HCT116 (cell line): ENCODE measurements at regions not wholly inside any gene's neighbourhood (a gene's known extent, or its start where the extent isn't known, plus 50 kb on each side); places are given as distances from the start of the nearest gene placed in this dataset.

Experiments used
- ATAC-seq: fragments of 200-7000 bp; cut with Tn5 transposase; 2 replicates; pipeline ENCODE4 v1.9.1; 2020; ENCODE audit warnings: mild to moderate bottlenecking, moderate library complexity
- BruUV-seq: library from RNA; stranded (reverse); fragments of 400-500 nt; replicated peaks from 2 replicates; lab custom pipeline; 2021; lab: Mats Ljungman, UMichigan
- CTCF ChIA-PET: fragments of 300-600 bp; sonication (Branson Sonifier 250); formaldehyde crosslinking; loops from one replicate; lab custom pipeline; 2021; ENCODE audit warnings: antibody characterized with exemption; lab: Charles Lee
- POLR2A ChIA-PET: fragments of 300-600, 350-600 bp; sonication (Branson Sonifier 250); formaldehyde crosslinking; loops from one replicate; lab custom pipeline; 2021; ENCODE audit warnings: antibody characterized with exemption; lab: Charles Lee
- RAD21 ChIA-PET, 2 experiments: fragments of 300-600 bp; sonication (Branson Sonifier 250); formaldehyde crosslinking; loops; one replicate each; lab custom pipeline; 2023; ENCODE audit warnings: low total read pairs in 2 of 2; ENCODE audit not compliant: uncharacterized antibody in 2 of 2, unreplicated experiment in 2 of 2, low non-redundant PET in 1 of 2; lab: Charles Lee
- DNase-seq: peaks from one replicate; pipeline ENCODE4 v3.0.0-alpha.2; 2010; ENCODE audit warnings: low read depth, low spot score
- H2AFZ ChIP-seq: fragments of 200-600 bp; shearing (Covaris generic), sonication (generic); 2 replicates; pipeline ENCODE4 v1.6.1; 2017; ENCODE audit warnings: low read depth, mixed run types, mixed read lengths, antibody characterized with exemption, low read length; ENCODE audit not compliant: poor library complexity, severe bottlenecking
- H3K27ac ChIP-seq: 2 replicates; pipeline ENCODE4 v1.5.1; 2012; ENCODE audit warnings: low read depth, low read length
- H3K27me3 ChIP-seq: fragments of 200-600 bp; sonication (generic); 2 replicates; pipeline ENCODE4 v1.6.1; 2016; ENCODE audit warnings: mixed run types, low read length, mixed read lengths; ENCODE audit not compliant: insufficient read depth
- H3K36me3 ChIP-seq, 2 experiments: fragments of 200-500 bp in 1 of 2; fragments of 200-600 bp in 1 of 2; sonication (Bioruptor generic) in 1 of 2; sonication (generic) in 1 of 2; 2 replicates each; pipeline versions ENCODE4 v1.5.1 to v1.6.1; 2014 to 2016; ENCODE audit warnings: low read length in 2 of 2, inconsistent platforms in 1 of 2, mixed read lengths in 1 of 2, mixed run types in 1 of 2; ENCODE audit not compliant: insufficient read depth in 2 of 2, control insufficient read depth in 1 of 2
- H3K4me1 ChIP-seq, 2 experiments: fragments of 200-600 bp in 1 of 2; sonication (generic) in 1 of 2; 2 replicates each; pipeline versions ENCODE4 v1.5.1 to v1.6.1; 2012 to 2017; ENCODE audit warnings: low read length in 2 of 2, inconsistent platforms in 1 of 2, mild to moderate bottlenecking in 1 of 2, mixed read lengths in 1 of 2, mixed run types in 1 of 2, moderate library complexity in 1 of 2; ENCODE audit not compliant: insufficient read depth in 2 of 2, control insufficient read depth in 1 of 2
- H3K4me2 ChIP-seq: fragments of 200-600 bp; sonication (generic); 2 replicates; pipeline ENCODE4 v1.6.1; 2017; ENCODE audit warnings: mixed run types, low read length, mixed read lengths
- H3K4me3 ChIP-seq, 2 experiments: fragments of 200-600 bp in 1 of 2; sonication (generic) in 1 of 2; replicated peaks in 1 of 2; 2 replicates each; pipeline ENCODE4 v1.5.1; 2011 to 2016; ENCODE audit warnings: low read length in 2 of 2, control low read depth in 1 of 2, low read depth in 1 of 2, mild to moderate bottlenecking in 1 of 2, mixed read lengths in 1 of 2, mixed run types in 1 of 2
- H3K79me2 ChIP-seq: fragments of 200-600 bp; sonication (generic); 2 replicates; pipeline ENCODE4 v1.6.1; 2017; ENCODE audit warnings: mild to moderate bottlenecking, mixed run types, low read length, moderate library complexity, mixed read lengths; ENCODE audit not compliant: insufficient read depth
- H3K9ac ChIP-seq: fragments of 200-600 bp; sonication (generic); 2 replicates; pipeline ENCODE4 v1.6.1; 2016; ENCODE audit warnings: low read length, mixed read lengths
- H3K9me2 ChIP-seq: fragments of 200-600 bp; sonication (generic), shearing (Covaris generic); 2 replicates; pipeline ENCODE4 v1.6.1; 2017; ENCODE audit warnings: mixed run types, mild to moderate bottlenecking, moderate library complexity; ENCODE audit not compliant: insufficient read depth
- H3K9me3 ChIP-seq, 2 experiments: fragments of 200-500 bp in 1 of 2; fragments of 200-600 bp in 1 of 2; sonication (Bioruptor generic) in 1 of 2; sonication (generic) in 1 of 2; 2 replicates each; pipeline ENCODE4 v1.6.1; 2014 to 2017; ENCODE audit warnings: low read length in 2 of 2, mixed read lengths in 2 of 2, inconsistent platforms in 1 of 2, low read depth in 1 of 2, mild to moderate bottlenecking in 1 of 2, mixed run types in 1 of 2, moderate library complexity in 1 of 2; ENCODE audit not compliant: control insufficient read depth in 1 of 2, insufficient read depth in 1 of 2
- H4K20me1 ChIP-seq: fragments of 200-600 bp; sonication (generic), shearing (Covaris generic); 2 replicates; pipeline ENCODE4 v1.6.1; 2017; ENCODE audit warnings: mixed run types, mild to moderate bottlenecking, moderate library complexity; ENCODE audit not compliant: insufficient read depth
- CBX3 ChIP-seq: IDR thresholded peaks from 2 replicates; pipeline ENCODE4 v1.6.1; 2012; ENCODE audit warnings: low read depth
- CEBPB ChIP-seq: IDR thresholded peaks from 2 replicates; pipeline ENCODE4 v1.6.1; 2012; ENCODE audit warnings: low read depth
- EGR1 ChIP-seq: IDR thresholded peaks from 2 replicates; pipeline ENCODE4 v1.6.1; 2012; ENCODE audit warnings: low read depth
- EZH2phosphoT487 ChIP-seq: fragments of 200-600 bp; IDR thresholded peaks from 2 replicates; pipeline ENCODE4 v1.6.1; 2018; ENCODE audit warnings: antibody characterized with exemption, borderline replicate concordance
- JUND ChIP-seq: IDR thresholded peaks from 2 replicates; pipeline ENCODE4 v1.6.1; 2012
- RAD21 ChIP-seq: IDR thresholded peaks from 2 replicates; pipeline ENCODE4 v1.6.1; 2012; ENCODE audit warnings: low read depth, mild to moderate bottlenecking
- SIN3A ChIP-seq: IDR thresholded peaks from 2 replicates; pipeline ENCODE4 v1.6.1; 2012; ENCODE audit warnings: low read depth
- SP1 ChIP-seq: IDR thresholded peaks from 2 replicates; pipeline ENCODE4 v1.6.1; 2012; ENCODE audit warnings: low read depth
- SRF ChIP-seq: IDR thresholded peaks from 2 replicates; pipeline ENCODE4 v1.6.1; 2012; ENCODE audit warnings: low read depth
- TCF7L2 ChIP-seq: IDR thresholded peaks from 2 replicates; pipeline ENCODE4 v1.7.0; 2011; ENCODE audit warnings: borderline replicate concordance, inconsistent platforms; ENCODE audit not compliant: insufficient read depth, insufficient read length; ENCODE audit errors: extremely low read depth
- YY1 ChIP-seq: IDR thresholded peaks from 2 replicates; pipeline ENCODE4 v1.6.1; 2011; ENCODE audit warnings: low read length, low read depth, moderate library complexity, mild to moderate bottlenecking; ENCODE audit not compliant: insufficient replicate concordance; ENCODE audit errors: extremely low read depth
- intact Hi-C: fragments of 100-400 bp; cut with micrococcal nuclease; formaldehyde crosslinking; loops from 2 replicates; pipeline ENCODE4 v1.10.0; 2022
- TF ChIP-seq, protein P1 (sequence below): IDR thresholded peaks from 2 replicates; pipeline ENCODE4 v1.6.1; 2012
- TF ChIP-seq, protein P2 (sequence below): IDR thresholded peaks from 2 replicates; pipeline ENCODE4 v1.6.1; 2012
- TF ChIP-seq, protein P3 (sequence below): IDR thresholded peaks from 2 replicates; pipeline ENCODE4 v1.6.1; 2012; ENCODE audit warnings: low read depth
- TF ChIP-seq, protein P4 (sequence below): IDR thresholded peaks from 2 replicates; pipeline ENCODE4 v1.6.1; 2011; ENCODE audit warnings: mild to moderate bottlenecking, low read length, moderate library complexity; ENCODE audit not compliant: insufficient replicate concordance; ENCODE audit errors: extremely low read depth

DNA sequence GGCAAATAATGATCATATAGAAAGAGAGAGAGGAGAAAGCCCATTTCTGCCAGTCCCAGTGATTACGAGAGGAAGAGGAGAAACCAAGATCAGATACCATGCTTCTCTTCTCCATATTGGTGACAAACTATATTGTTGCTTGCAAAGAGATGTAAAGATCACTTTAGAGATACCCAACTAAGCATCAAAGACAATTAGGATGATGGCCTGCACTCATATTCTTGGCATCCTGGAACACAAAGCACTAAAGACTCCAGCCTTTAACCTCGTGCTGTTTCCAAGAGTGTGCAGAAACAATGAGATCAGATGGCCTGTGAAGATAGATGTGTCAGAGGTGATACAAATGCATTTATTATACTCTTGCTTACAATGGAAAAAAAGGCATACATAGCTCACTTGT, 170.7 kb upstream of the TP63 start:
- POLR2A ChIA-PET = no interaction called here
- intact Hi-C loops = no loop called here
- Histone ChIP-seq H3K9me3 (no peaks in the 10 kb centered on the region), H3K4me1 (no peaks in the 10 kb centered on the region), H4K20me1 (no peaks in the 10 kb centered on the region), H3K27me3 (no peaks in the 10 kb centered on the region), H3K9ac (no peak overlapping the region), H3K79me2 (no peaks in the 10 kb centered on the region), H3K9me2 (no peaks in the 10 kb centered on the region), H3K36me3 (no peaks in the 10 kb centered on the region), H2AFZ (no peak overlapping the region), H3K4me2 (no peak overlapping the region), H3K4me3 (no peak overlapping the region), H3K27ac (no peak overlapping the region)
- TF ChIP-seq, protein P1, sequence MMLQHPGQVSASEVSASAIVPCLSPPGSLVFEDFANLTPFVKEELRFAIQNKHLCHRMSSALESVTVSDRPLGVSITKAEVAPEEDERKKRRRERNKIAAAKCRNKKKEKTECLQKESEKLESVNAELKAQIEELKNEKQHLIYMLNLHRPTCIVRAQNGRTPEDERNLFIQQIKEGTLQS = no peak
- TF ChIP-seq TCF7L2 = no peak
- no peak for TF ChIP-seq SRF
- no peak for TF ChIP-seq CEBPB
- TF ChIP-seq, protein P2, sequence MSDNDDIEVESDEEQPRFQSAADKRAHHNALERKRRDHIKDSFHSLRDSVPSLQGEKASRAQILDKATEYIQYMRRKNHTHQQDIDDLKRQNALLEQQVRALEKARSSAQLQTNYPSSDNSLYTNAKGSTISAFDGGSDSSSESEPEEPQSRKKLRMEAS = no peak
- TF ChIP-seq YY1 = no peak
- TF ChIP-seq SP1 = no peak
- TF ChIP-seq EZH2phosphoT487 = no peak
- TF ChIP-seq EGR1 = no peak
- RAD21 ChIA-PET = no interaction called here
- no peak for DNase-seq
- CTCF ChIA-PET = no interaction called here
- BruUV-seq = no TSS peak
- no peak for ATAC-seq

DNA sequence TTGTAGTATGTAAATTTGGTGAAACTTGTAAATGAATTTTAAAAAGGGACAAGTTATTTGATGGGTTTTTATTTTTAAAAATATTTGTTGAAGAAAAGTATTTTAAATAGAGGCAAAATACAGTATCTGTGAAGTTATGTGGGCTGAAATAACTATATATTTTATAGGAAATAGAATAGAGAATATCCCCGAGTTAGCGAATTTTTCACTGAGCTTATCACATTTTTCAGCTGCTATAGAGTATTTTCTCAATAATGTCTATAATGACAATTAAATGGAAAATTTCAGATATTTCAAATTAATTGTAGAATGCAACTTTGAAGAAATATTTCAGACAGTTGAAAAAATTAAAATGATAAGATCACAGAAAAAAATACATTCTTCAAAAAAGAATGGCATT, 166.4 kb upstream of the TP63 start:
- intact Hi-C loops = no loop called here
- Histone ChIP-seq H4K20me1 (no peaks in the 10 kb centered on the region), H3K36me3 (no peaks in the 10 kb centered on the region), H3K4me3 (no peak overlapping the region), H3K27ac (no peak overlapping the region), H3K27me3 (no peaks in the 10 kb centered on the region), H3K79me2 (no peaks in the 10 kb centered on the region), H3K4me1 (no peaks in the 10 kb centered on the region), H3K9me2 (no peaks in the 10 kb centered on the region), H2AFZ (no peak overlapping the region), H3K9ac (no peak overlapping the region), H3K4me2 (no peak overlapping the region), H3K9me3 (no peaks in the 10 kb centered on the region)
- POLR2A ChIA-PET = no interaction called here
- RAD21 ChIA-PET = no interaction called here
- no peak for ATAC-seq
- no TSS peak for BruUV-seq
- CTCF ChIA-PET = no interaction called here
- DNase-seq = no peak
- TF ChIP-seq JUND (no peak), SIN3A (no peak), CBX3 (no peak), SRF (no peak), TCF7L2 (no peak), EGR1 (no peak), RAD21 (no peak)
- TF ChIP-seq, protein P1 = no peak
- TF ChIP-seq, protein P3, sequence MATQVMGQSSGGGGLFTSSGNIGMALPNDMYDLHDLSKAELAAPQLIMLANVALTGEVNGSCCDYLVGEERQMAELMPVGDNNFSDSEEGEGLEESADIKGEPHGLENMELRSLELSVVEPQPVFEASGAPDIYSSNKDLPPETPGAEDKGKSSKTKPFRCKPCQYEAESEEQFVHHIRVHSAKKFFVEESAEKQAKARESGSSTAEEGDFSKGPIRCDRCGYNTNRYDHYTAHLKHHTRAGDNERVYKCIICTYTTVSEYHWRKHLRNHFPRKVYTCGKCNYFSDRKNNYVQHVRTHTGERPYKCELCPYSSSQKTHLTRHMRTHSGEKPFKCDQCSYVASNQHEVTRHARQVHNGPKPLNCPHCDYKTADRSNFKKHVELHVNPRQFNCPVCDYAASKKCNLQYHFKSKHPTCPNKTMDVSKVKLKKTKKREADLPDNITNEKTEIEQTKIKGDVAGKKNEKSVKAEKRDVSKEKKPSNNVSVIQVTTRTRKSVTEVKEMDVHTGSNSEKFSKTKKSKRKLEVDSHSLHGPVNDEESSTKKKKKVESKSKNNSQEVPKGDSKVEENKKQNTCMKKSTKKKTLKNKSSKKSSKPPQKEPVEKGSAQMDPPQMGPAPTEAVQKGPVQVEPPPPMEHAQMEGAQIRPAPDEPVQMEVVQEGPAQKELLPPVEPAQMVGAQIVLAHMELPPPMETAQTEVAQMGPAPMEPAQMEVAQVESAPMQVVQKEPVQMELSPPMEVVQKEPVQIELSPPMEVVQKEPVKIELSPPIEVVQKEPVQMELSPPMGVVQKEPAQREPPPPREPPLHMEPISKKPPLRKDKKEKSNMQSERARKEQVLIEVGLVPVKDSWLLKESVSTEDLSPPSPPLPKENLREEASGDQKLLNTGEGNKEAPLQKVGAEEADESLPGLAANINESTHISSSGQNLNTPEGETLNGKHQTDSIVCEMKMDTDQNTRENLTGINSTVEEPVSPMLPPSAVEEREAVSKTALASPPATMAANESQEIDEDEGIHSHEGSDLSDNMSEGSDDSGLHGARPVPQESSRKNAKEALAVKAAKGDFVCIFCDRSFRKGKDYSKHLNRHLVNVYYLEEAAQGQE = no peak
- TF ChIP-seq, protein P2 = no peak
- TF ChIP-seq, protein P4, sequence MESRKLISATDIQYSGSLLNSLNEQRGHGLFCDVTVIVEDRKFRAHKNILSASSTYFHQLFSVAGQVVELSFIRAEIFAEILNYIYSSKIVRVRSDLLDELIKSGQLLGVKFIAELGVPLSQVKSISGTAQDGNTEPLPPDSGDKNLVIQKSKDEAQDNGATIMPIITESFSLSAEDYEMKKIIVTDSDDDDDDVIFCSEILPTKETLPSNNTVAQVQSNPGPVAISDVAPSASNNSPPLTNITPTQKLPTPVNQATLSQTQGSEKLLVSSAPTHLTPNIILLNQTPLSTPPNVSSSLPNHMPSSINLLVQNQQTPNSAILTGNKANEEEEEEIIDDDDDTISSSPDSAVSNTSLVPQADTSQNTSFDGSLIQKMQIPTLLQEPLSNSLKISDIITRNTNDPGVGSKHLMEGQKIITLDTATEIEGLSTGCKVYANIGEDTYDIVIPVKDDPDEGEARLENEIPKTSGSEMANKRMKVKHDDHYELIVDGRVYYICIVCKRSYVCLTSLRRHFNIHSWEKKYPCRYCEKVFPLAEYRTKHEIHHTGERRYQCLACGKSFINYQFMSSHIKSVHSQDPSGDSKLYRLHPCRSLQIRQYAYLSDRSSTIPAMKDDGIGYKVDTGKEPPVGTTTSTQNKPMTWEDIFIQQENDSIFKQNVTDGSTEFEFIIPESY = no peak
